H1 (cell line): ENCODE measurements at regions not wholly inside any gene's neighbourhood (a gene's known extent, or its start where the extent isn't known, plus 50 kb on each side); places are given as distances from the start of the nearest gene placed in this dataset.

ENCODE experiments used
- CTCF ChIP-seq, 3 experiments: IDR thresholded peaks; 1 replicate in 2 of 3; 2 replicates in 1 of 3; pipeline versions ENCODE4 v1.5.1 to v1.6.1; 2011; ENCODE audit warnings: low read length in 3 of 3, mild to moderate bottlenecking in 3 of 3, inconsistent platforms in 2 of 3, low read depth in 1 of 3, moderate library complexity in 1 of 3; ENCODE audit not compliant: insufficient read depth in 1 of 3; ENCODE audit errors: control extremely low read depth in 1 of 3
- JUND ChIP-seq: IDR thresholded peaks from 2 replicates; pipeline ENCODE4 v1.6.1; 2011; ENCODE audit warnings: mild to moderate bottlenecking, improper control_type of control experiment, low read length
- MAX ChIP-seq: IDR thresholded peaks from 2 replicates; pipeline ENCODE4 v1.6.1; 2012; ENCODE audit warnings: inconsistent platforms
- ZNF274 ChIP-seq: IDR thresholded peaks from 2 replicates; pipeline ENCODE4 v1.7.0; 2012; ENCODE audit warnings: low read length, borderline replicate concordance; ENCODE audit errors: extremely low read depth

DNA sequence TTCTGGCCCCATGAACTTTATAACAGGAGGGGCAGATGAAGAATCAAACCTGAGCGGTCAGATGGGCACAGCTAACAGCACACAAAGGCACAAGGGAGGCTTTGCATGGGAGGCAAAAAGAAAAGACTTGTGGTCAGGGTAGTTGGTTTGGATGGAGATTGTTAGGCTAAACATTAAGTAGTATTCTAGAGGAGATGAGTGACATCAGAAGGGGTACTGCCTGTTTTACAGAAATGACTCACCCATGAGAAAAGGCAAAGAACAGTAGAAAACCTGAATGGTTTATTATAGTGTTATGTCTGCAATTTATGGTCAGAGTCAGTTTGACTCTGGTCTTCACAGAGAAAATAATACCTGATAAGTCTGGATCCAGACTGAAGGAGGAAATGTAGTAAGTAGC is 129.8 kb upstream of the KIRREL3 start:
- TF ChIP-seq ZNF274 (no peak), CTCF (IDR thresholded peaks at IDR 0.05; ENCODE audit: control extremely low read depth in 1 of 3, insufficient read depth in 1 of 3, low read depth in 1 of 3, low read length in 3 of 3) (no peak), MAX (no peak), JUND (no peak)
